K562 (cell line): ENCODE measurements at regions not wholly inside any gene's neighbourhood (a gene's known extent, or its start where the extent isn't known, plus 50 kb on each side); places are given as distances from the start of the nearest gene placed in this dataset.

Experiments used
- ATAC-seq: fragments of 200-7000 bp; cut with Tn5 transposase; 3 replicates; pipeline ENCODE4 v1.9.1; 2020; ENCODE audit warnings: moderate library complexity
- BruUV-seq: library from RNA; stranded (reverse); fragments of 400-500 nt; replicated peaks from 2 replicates; lab custom pipeline; 2021; lab: Mats Ljungman, UMichigan
- CTCF ChIA-PET: fragments of 300-600 bp; formaldehyde crosslinking; extraction: SDS; loops from one replicate; lab custom pipeline; 2021; ENCODE audit warnings: low intra/inter-chr PET ratio; lab: Yijun Ruan, JAX
- POLR2A ChIA-PET: fragments of 300-600, 350-650 bp; sonication (Branson Sonifier 250); formaldehyde crosslinking; extraction: SDS; loops from one replicate; lab custom pipeline; 2021; ENCODE audit warnings: antibody characterized with exemption, inconsistent platforms; lab: Yijun Ruan, JAX
- DNase-seq, 4 experiments: peaks; one replicate each; pipeline versions ENCODE4 v3.0.0 to v3.0.0-alpha.2; 2011 to 2018; ENCODE audit warnings: low spot score in 3 of 4, mixed read lengths in 3 of 4; ENCODE audit errors: extremely low read depth in 1 of 4
- FAIRE-seq: peaks from 2 replicates; lab custom pipeline; 2011; peaks lifted over from hg19 to GRCh38; lab: Jason Lieb, UNC
- H2AFZ ChIP-seq: 2 replicates; pipeline ENCODE4 v1.6.0; 2011; ENCODE audit warnings: low read depth, low read length, control low read depth, inconsistent platforms
- H3K27ac ChIP-seq: fragments of 200-600 bp; 3 replicates; pipeline ENCODE4 v1.8.0; 2011; ENCODE audit warnings: low read depth, mild to moderate bottlenecking, control low read depth, inconsistent platforms, low read length, moderate library complexity, mixed read lengths; ENCODE audit errors: extremely low read depth
- H3K27me3 ChIP-seq, 2 experiments: fragments of 300-600 bp in 1 of 2; 2 replicates in 1 of 2; 3 replicates in 1 of 2; pipeline versions ENCODE4 v1.6.0 to v1.8.0; 2011; ENCODE audit warnings: inconsistent platforms in 2 of 2, low read length in 2 of 2, mild to moderate bottlenecking in 1 of 2, mixed read lengths in 1 of 2, moderate library complexity in 1 of 2; ENCODE audit not compliant: control insufficient read depth in 2 of 2, insufficient read depth in 2 of 2
- H3K36me3 ChIP-seq: fragments of 300-600 bp; 3 replicates; pipeline ENCODE4 v1.8.0; 2011; ENCODE audit warnings: mild to moderate bottlenecking, low read length, inconsistent platforms; ENCODE audit not compliant: control insufficient read depth, insufficient read depth
- H3K4me1 ChIP-seq, 2 experiments: fragments of 200-600 bp in 1 of 2; replicated peaks in 1 of 2; 2 replicates in 1 of 2; 3 replicates in 1 of 2; pipeline versions ENCODE4 v1.5.1 to v1.8.0; 2011; ENCODE audit warnings: inconsistent platforms in 2 of 2, low read length in 2 of 2, mild to moderate bottlenecking in 1 of 2, mixed read lengths in 1 of 2, moderate library complexity in 1 of 2; ENCODE audit not compliant: control insufficient read depth in 2 of 2, insufficient read depth in 2 of 2
- H3K4me2 ChIP-seq: 2 replicates; pipeline ENCODE4 v1.6.1; 2011; ENCODE audit warnings: low read length, control low read depth, inconsistent platforms, mixed read lengths; ENCODE audit not compliant: insufficient read depth
- H3K4me3 ChIP-seq: fragments of 200-600 bp; sonication (generic), shearing (Covaris generic); 2 replicates; pipeline ENCODE4 v1.5.1; 2016; ENCODE audit warnings: control low read depth, inconsistent platforms
- H3K79me2 ChIP-seq: fragments of 200-600 bp; 3 replicates; pipeline ENCODE4 v1.8.0; 2011; ENCODE audit warnings: low read length, inconsistent platforms; ENCODE audit not compliant: control insufficient read depth, insufficient read depth
- H3K9ac ChIP-seq, 2 experiments: 2 replicates each; pipeline versions ENCODE4 v1.6.0 to v1.6.1; 2011; ENCODE audit warnings: low read depth in 2 of 2, low read length in 2 of 2, control low read depth in 1 of 2, inconsistent platforms in 1 of 2, mild to moderate bottlenecking in 1 of 2, mixed read lengths in 1 of 2; ENCODE audit not compliant: insufficient read depth in 1 of 2
- H3K9me1 ChIP-seq: one replicate; pipeline ENCODE4 v1.6.0; 2011; ENCODE audit warnings: inconsistent platforms, mild to moderate bottlenecking, low read length, moderate library complexity; ENCODE audit not compliant: control insufficient read depth, insufficient read depth
- H3K9me3 ChIP-seq: replicated peaks from 2 replicates; pipeline ENCODE4 v1.5.1; 2011; ENCODE audit warnings: low read depth, low read length, inconsistent platforms; ENCODE audit not compliant: control insufficient read depth, insufficient read depth
- H4K20me1 ChIP-seq: replicated peaks from 2 replicates; pipeline ENCODE4 v1.6.1; 2011; ENCODE audit warnings: low read length, inconsistent platforms, mixed read lengths; ENCODE audit not compliant: control insufficient read depth, insufficient read depth
- CHD4 ChIP-seq: fragments of 200-600 bp; sonication (generic); IDR thresholded peaks from 3 replicates; pipeline ENCODE4 v1.6.1; 2012; ENCODE audit warnings: low read depth, mild to moderate bottlenecking, mixed read lengths, low read length, inconsistent platforms; ENCODE audit not compliant: insufficient read depth, insufficient replicate concordance, poor library complexity, severe bottlenecking
- CREB5 ChIP-seq: fragments of 250-450 bp; sonication (Bioruptor Pico); IDR thresholded peaks from 2 replicates; pipeline ENCODE4 v1.5.0; 2020; ENCODE audit warnings: mild to moderate bottlenecking
- DPF2 ChIP-seq: fragments of 450-650 bp; IDR thresholded peaks from 2 replicates; pipeline ENCODE4 v1.6.1; 2016
- IRF9 ChIP-seq: fragments of 450-650 bp; IDR thresholded peaks from 2 replicates; pipeline ENCODE4 v1.6.1; 2016; ENCODE audit warnings: missing biosample characterization, missing genetic modification characterization
- LEF1 ChIP-seq: fragments of 450-650 bp; IDR thresholded peaks from 2 replicates; pipeline ENCODE4 v1.6.1; 2016; ENCODE audit warnings: mild to moderate bottlenecking
- MIER1 ChIP-seq: fragments of 450-650 bp; IDR thresholded peaks from 2 replicates; pipeline ENCODE4 v1.6.1; 2016; ENCODE audit warnings: antibody characterized with exemption, mild to moderate bottlenecking, low read depth
- MNT ChIP-seq, 2 experiments: fragments of 450-650 bp; conservative IDR thresholded peaks; 2 replicates each; pipeline ENCODE4 v1.6.1; 2017; ENCODE audit warnings: mild to moderate bottlenecking in 2 of 2, moderate library complexity in 2 of 2
- PHF21A ChIP-seq: fragments of 450-650 bp; IDR thresholded peaks from 2 replicates; pipeline ENCODE4 v1.6.1; 2017; ENCODE audit warnings: low read depth, borderline replicate concordance
- PTRF ChIP-seq: fragments of 450-650 bp; IDR thresholded peaks from 2 replicates; pipeline ENCODE4 v1.6.1; 2016; ENCODE audit warnings: mild to moderate bottlenecking, missing genetic modification characterization, missing compliant biosample characterization
- RUNX1 ChIP-seq: sonication (generic); IDR thresholded peaks from 2 replicates; pipeline ENCODE4 v1.6.1; 2016; ENCODE audit warnings: antibody characterized with exemption, low read depth
- SIX5 ChIP-seq, 2 experiments: IDR thresholded peaks; 2 replicates each; pipeline ENCODE4 v1.6.1; 2011; ENCODE audit warnings: low read length in 2 of 2, borderline replicate concordance in 1 of 2, low read depth in 1 of 2, mild to moderate bottlenecking in 1 of 2, moderate library complexity in 1 of 2; ENCODE audit not compliant: insufficient read depth in 1 of 2
- TBP ChIP-seq: optimal IDR thresholded peaks from 2 replicates; pipeline ENCODE3; 2011; ENCODE audit warnings: low read depth, low read length, improper control_type of control experiment
- WHSC1 ChIP-seq: IDR thresholded peaks from one replicate; pipeline ENCODE4 v1.6.1; 2012; ENCODE audit warnings: low read length, control low read depth, inconsistent platforms
- XRCC5 ChIP-seq: fragments of 200-400 bp; formaldehyde crosslinking; IDR thresholded peaks from 2 replicates; pipeline ENCODE4 v1.6.1; 2017; ENCODE audit warnings: low read depth, mild to moderate bottlenecking, low read length
- ZNF23 ChIP-seq: fragments of 250-450 bp; sonication (Bioruptor Pico); IDR thresholded peaks from 2 replicates; pipeline ENCODE4 v1.4.0; 2020; ENCODE audit warnings: mild to moderate bottlenecking
- ZNF253 ChIP-seq: fragments of 250-450 bp; sonication (Bioruptor Pico); conservative IDR thresholded peaks from 2 replicates; pipeline ENCODE4 v1.6.1; 2021; ENCODE audit warnings: mild to moderate bottlenecking
- WGBS: fragments of 100-300 bp; shearing (Covaris generic); methylation state at CpG from one replicate; pipeline ENCODE4 v1.1.6; 2016; ENCODE audit warnings: low coverage, mixed read lengths; ENCODE audit not compliant: insufficient coverage; ENCODE audit errors: missing lambda C conversion rate; 5-methylcytosine and 5-hydroxymethylcytosine counted together
- in situ Hi-C: fragments of 300-500 bp; cut with MboI; formaldehyde crosslinking; loops from 4 replicates; pipeline ENCODE4 v1.15.0; 2018; ENCODE audit warnings: inconsistent platforms, mixed read lengths
- intact Hi-C: fragments of 100-400 bp; cut with micrococcal nuclease; formaldehyde crosslinking; loops from 2 replicates; pipeline ENCODE4 v1.14.2; 2022

- Histone ChIP-seq H3K9ac (no peak overlapping the region), H3K9me1 (no peaks in the 10 kb centered on the region), H3K4me2 (no peak overlapping the region), H2AFZ (no peak overlapping the region), H3K79me2 (no peaks in the 10 kb centered on the region), H4K20me1 (no peaks in the 10 kb centered on the region), H3K4me3 (no peak overlapping the region), H3K9me3 (no peaks in the 10 kb centered on the region), H3K27me3 (no peaks in the 10 kb centered on the region), H3K4me1 (no peaks in the 10 kb centered on the region), H3K27ac (no peak overlapping the region), H3K36me3 (no peaks in the 10 kb centered on the region)
- CTCF ChIA-PET: no interaction called here
- intact Hi-C loops: no loop called here
- 0% methylated on average over 2 of the region's 2 CpGs for WGBS
- FAIRE-seq: no peak
- TF ChIP-seq MIER1 (no peak), RUNX1 (no peak), ZNF23 (CRISPR knock-in tag) (no peak), DPF2 (no peak), IRF9 (tag) (no peak), PHF21A (no peak), SIX5 (IDR thresholded peaks at IDR 0.05; ENCODE audit: borderline replicate concordance in 1 of 2, insufficient read depth in 1 of 2, low read depth in 1 of 2, low read length in 2 of 2) (no peak), WHSC1 (no peak), MNT (conservative IDR thresholded peaks at IDR 0.05) (no peak), LEF1 (no peak), TBP (no peak), CREB5 (no peak), CHD4 (no peak), XRCC5 (no peak), PTRF (no peak), ZNF253 (CRISPR knock-in tag) (no peak)
- BruUV-seq: no TSS peak
- DNase-seq: no peak
- in situ Hi-C loops: no loop called here
- POLR2A ChIA-PET: interaction anchor here (0.8 kb wide), 1 partner anchor 150 kb away, joined by 4 read pairs; no protein-coding TSS in a partner anchor
- no peak for ATAC-seq
Measured at GRCh38 chrX:137387646-137388045, 178.3 kb upstream of the ZIC3 start.
